HEK293T (cell line): ENCODE measurements at regions not wholly inside any gene's neighbourhood (a gene's known extent, or its start where the extent isn't known, plus 50 kb on each side); places are given as distances from the start of the nearest gene placed in this dataset.
A peak's percentile ranks its signal among the peaks of the same experiment; 100 is the strongest.
"Not testable (repeated sequence)": the region's sequence is repeated elsewhere in the genome, so short reads cannot be mapped to it uniquely, and the experiment has no call there.

Experiments used
- CTCF ChIA-PET: fragments of 350-600 bp; formaldehyde crosslinking; extraction: SDS; loops from one replicate; lab custom pipeline; 2021; ENCODE audit warnings: antibody characterized with exemption, inconsistent platforms; lab: Yijun Ruan, JAX
- POLR2A ChIA-PET: fragments of 350-600 bp; formaldehyde crosslinking; extraction: SDS; loops from one replicate; lab custom pipeline; 2020; ENCODE audit warnings: antibody characterized with exemption, inconsistent platforms; lab: Yijun Ruan, JAX
- DNase-seq: peaks from one replicate; pipeline ENCODE4 v3.0.0; 2012; ENCODE audit warnings: mixed read lengths; ENCODE audit errors: extremely low spot score
- ARNT ChIP-seq: fragments of 450-650 bp; IDR thresholded peaks from 2 replicates; pipeline ENCODE4 v1.6.1; 2017; ENCODE audit warnings: mild to moderate bottlenecking
- BHLHE40 ChIP-seq: fragments of 450-650 bp; IDR thresholded peaks from 2 replicates; pipeline ENCODE4 v1.6.1; 2016; ENCODE audit warnings: mild to moderate bottlenecking, moderate library complexity, borderline replicate concordance
- CTBP1 ChIP-seq: fragments of 450-650 bp; IDR thresholded peaks from 2 replicates; pipeline ENCODE4 v1.6.1; 2016; ENCODE audit warnings: borderline replicate concordance
- ELF4 ChIP-seq: fragments of 450-650 bp; IDR thresholded peaks from 2 replicates; pipeline ENCODE4 v1.6.1; 2017; ENCODE audit warnings: antibody characterized with exemption
- FOXA1 ChIP-seq: fragments of 450-650 bp; IDR thresholded peaks from 2 replicates; pipeline ENCODE4 v1.6.1; 2016; ENCODE audit warnings: mild to moderate bottlenecking
- FOXK2 ChIP-seq: fragments of 450-650 bp; IDR thresholded peaks from 2 replicates; pipeline ENCODE4 v1.6.1; 2016; ENCODE audit warnings: mild to moderate bottlenecking
- FOXM1 ChIP-seq: fragments of 450-650 bp; IDR thresholded peaks from 2 replicates; pipeline ENCODE4 v1.6.1; 2017; ENCODE audit warnings: mild to moderate bottlenecking, borderline replicate concordance
- HDGF ChIP-seq: fragments of 450-650 bp; IDR thresholded peaks from 2 replicates; pipeline ENCODE4 v1.6.1; 2017; ENCODE audit warnings: antibody characterized with exemption, borderline replicate concordance
- L3MBTL2 ChIP-seq: fragments of 450-650 bp; conservative IDR thresholded peaks from 2 replicates; pipeline ENCODE4 v1.6.1; 2016; ENCODE audit warnings: mild to moderate bottlenecking
- LEF1 ChIP-seq: fragments of 450-650 bp; IDR thresholded peaks from 2 replicates; pipeline ENCODE4 v1.6.1; 2017; ENCODE audit warnings: mild to moderate bottlenecking, borderline replicate concordance
- NFRKB ChIP-seq: fragments of 450-650 bp; IDR thresholded peaks from 2 replicates; pipeline ENCODE4 v1.6.1; 2016; ENCODE audit warnings: mild to moderate bottlenecking, moderate library complexity
- PKNOX1 ChIP-seq: fragments of 450-650 bp; IDR thresholded peaks from 2 replicates; pipeline ENCODE4 v1.6.1; 2016
- SP1 ChIP-seq: fragments of 450-650 bp; IDR thresholded peaks from 2 replicates; pipeline ENCODE4 v1.6.1; 2017
- SUZ12 ChIP-seq: fragments of 450-650 bp; IDR thresholded peaks from 2 replicates; pipeline ENCODE4 v1.6.1; 2016; ENCODE audit warnings: mild to moderate bottlenecking
- TARDBP ChIP-seq: fragments of 450-650 bp; IDR thresholded peaks from 2 replicates; pipeline ENCODE4 v1.6.1; 2016
- ZNF384 ChIP-seq: fragments of 450-650 bp; IDR thresholded peaks from 2 replicates; pipeline ENCODE4 v1.6.1; 2016

- CTCF ChIA-PET = no interaction called here
- POLR2A ChIA-PET = no interaction called here
- DNase-seq = no peak
- TF ChIP-seq ARNT (no peak), TARDBP (no peak), CTBP1 (no peak), PKNOX1 (no peak), ELF4 (no peak), SP1 (no peak), NFRKB (no peak), L3MBTL2 (no peak), SUZ12 (no peak), FOXK2 (no peak), FOXA1 (no peak), ZNF384 (no peak), HDGF (no peak), LEF1 (no peak)
Observed at GRCh38 chr1:55767171-55767570, 552.0 kb upstream of the USP24 start.

GRCh38 chr1:55765505-55765904, 550.3 kb upstream of the USP24 start:
- DNase-seq, POLR2A ChIA-PET, CTCF ChIA-PET: not testable (repeated sequence)

- no peak for DNase-seq
- POLR2A ChIA-PET = no interaction called here
- CTCF ChIA-PET = no interaction called here
- TF ChIP-seq TARDBP = no peak
- TF ChIP-seq BHLHE40 = no peak
- TF ChIP-seq ARNT = no peak
- no peak for TF ChIP-seq SUZ12
Observed at GRCh38 chr1:55751776-55752175, 536.6 kb upstream of the USP24 start.

- ChIA-PET POLR2A (no interaction called here), CTCF (interaction anchor here (1.0 kb wide), 1 partner anchor 272 kb away, joined by 3 read pairs; no protein-coding TSS in a partner anchor)
- TF ChIP-seq L3MBTL2 (no peak), FOXM1 (no peak), FOXK2 (no peak), LEF1 (no peak), NFRKB (no peak), SUZ12 (no peak), BHLHE40 (no peak), ELF4 (no peak), CTBP1 (no peak), ARNT (no peak), PKNOX1 (no peak), HDGF (no peak), FOXA1 (no peak)
- DNase-seq = no peak
Observed at GRCh38 chr1:55750628-55750995, 535.4 kb upstream of the USP24 start.

- POLR2A ChIA-PET = no interaction called here
- DNase-seq = peak; percentile 26
- no peak for TF ChIP-seq SP1
- TF ChIP-seq BHLHE40 = no peak
- TF ChIP-seq HDGF = no peak
- peak; percentile 96 for TF ChIP-seq PKNOX1
- TF ChIP-seq CTBP1 = peak; percentile 49; the same call in 1 of the 2 replicates
- no peak for TF ChIP-seq ARNT
- CTCF ChIA-PET = interaction anchor here (0.6 to 1.0 kb wide), 2 partner anchors 272 to 773 kb away, joined by 3 read pairs; no protein-coding TSS in a partner anchor
Observed at GRCh38 chr1:55749975-55750627, 534.9 kb upstream of the USP24 start.

GRCh38 chr1:55747408-55747841, 532.3 kb upstream of the USP24 start:
- ChIA-PET POLR2A (no interaction called here), CTCF (no interaction called here)
- DNase-seq = no peak
- TF ChIP-seq SUZ12 (no peak), PKNOX1 (no peak), FOXM1 (no peak), FOXK2 (no peak), TARDBP (no peak), LEF1 (no peak), NFRKB (no peak), CTBP1 (no peak), SP1 (no peak), FOXA1 (no peak), L3MBTL2 (no peak), ZNF384 (no peak)
